GM21515 (cell line): ENCODE measurements at regions not wholly inside any gene's neighbourhood (a gene's known extent, or its start where the extent isn't known, plus 50 kb on each side); places are given as distances from the start of the nearest gene placed in this dataset.
"Not testable (repeated sequence)": the region's sequence is repeated elsewhere in the genome, so short reads cannot be mapped to it uniquely, and the experiment has no call there.

ENCODE experiments used
- ATAC-seq: cut with Tn5 transposase; IDR thresholded peaks from one replicate; pipeline ENCODE4 v1.9.1; 2021; ENCODE audit not compliant: unreplicated experiment

- ATAC-seq: no peak
These were observed 335.3 kb downstream of the FGFR2 start for GRCh38 chr10:121262774-121263430.

- no peak for ATAC-seq
These were observed 334.8 kb downstream of the FGFR2 start for GRCh38 chr10:121263431-121263783.

- ATAC-seq: no peak
These were observed 332.7 kb downstream of the FGFR2 start for GRCh38 chr10:121265360-121266123.

GRCh38 chr10:121266370-121266769 is 331.9 kb downstream of the FGFR2 start:
- ATAC-seq: no peak

GRCh38 chr10:121267236-121268003 is 330.8 kb downstream of the FGFR2 start:
- ATAC-seq: no peak

GRCh38 chr10:121268363-121268762 is 329.9 kb downstream of the FGFR2 start:
- ATAC-seq: no peak

GRCh38 chr10:121268863-121269432 is 329.3 kb downstream of the FGFR2 start:
- ATAC-seq: no peak

- ATAC-seq: no peak
These were observed 327.3 kb downstream of the FGFR2 start for GRCh38 chr10:121270906-121271305.

GRCh38 chr10:121276046-121276445 is 322.2 kb downstream of the FGFR2 start:
- ATAC-seq: no peak

- no peak for ATAC-seq
These were observed 321.4 kb downstream of the FGFR2 start for GRCh38 chr10:121276822-121277221.

- not testable (repeated sequence) for ATAC-seq
These were observed 319.9 kb downstream of the FGFR2 start for GRCh38 chr10:121278386-121278785.

- no peak for ATAC-seq
These were observed 316.7 kb downstream of the FGFR2 start for GRCh38 chr10:121281576-121281975.

- ATAC-seq: no peak
These were observed 316.0 kb downstream of the FGFR2 start for GRCh38 chr10:121282264-121282663.

- no peak for ATAC-seq
These were observed 315.3 kb downstream of the FGFR2 start for GRCh38 chr10:121282797-121283515.

- ATAC-seq: no peak
These were observed 313.3 kb downstream of the FGFR2 start for GRCh38 chr10:121284936-121285335.

- ATAC-seq: no peak
These were observed 312.6 kb downstream of the FGFR2 start for GRCh38 chr10:121285406-121286196.

GRCh38 chr10:121288011-121288410 is 310.2 kb downstream of the FGFR2 start:
- ATAC-seq: no peak

- ATAC-seq: no peak
These were observed 309.2 kb downstream of the FGFR2 start for GRCh38 chr10:121288864-121289661.

- no peak for ATAC-seq
These were observed 308.4 kb downstream of the FGFR2 start for GRCh38 chr10:121289800-121290199.
